ENCODE measurements at regions not wholly inside any gene's neighbourhood (a gene's known extent, or its start where the extent isn't known, plus 50 kb on each side); places are given as distances from the start of the nearest gene placed in this dataset.

GRCh38 chr11:114826910-114827442, 148.6 kb downstream of the NXPE2 start:
- H3K9me2 ChIP-seq (ENCODE audit: insufficient read depth), result no peaks in the 10 kb centered on the region
- DNase-seq (ENCODE audit: low read depth, low spot score), result no peak
- RAD21 ChIA-PET (ENCODE audit: low non-redundant PET in 1 of 2, low total read pairs in 2 of 2, uncharacterized antibody in 2 of 2, unreplicated experiment in 2 of 2), result no interaction called here
- H3K4me2 ChIP-seq (ENCODE audit: low read length), result no peak overlapping the region
- intact Hi-C loops (cut with micrococcal nuclease), result no loop called here
- no peak overlapping the region for H3K27ac ChIP-seq (ENCODE audit: low read depth, low read length)
- ATAC-seq, result no peak
- POLR2A ChIA-PET, result no interaction called here
- no peaks in the 10 kb centered on the region for H3K4me1 ChIP-seq (ENCODE audit: control insufficient read depth in 1 of 2, insufficient read depth in 2 of 2, low read length in 2 of 2)
- TF ChIP-seq CEBPB (IDR thresholded peaks at IDR 0.05; ENCODE audit: low read depth), result no peak
- no peak for TF ChIP-seq SP1 (IDR thresholded peaks at IDR 0.05; ENCODE audit: low read depth)
- TF ChIP-seq ZBTB33 (IDR thresholded peaks at IDR 0.05; ENCODE audit: extremely low read depth, insufficient replicate concordance, low read length), result no peak
- no peak for TF ChIP-seq EZH2phosphoT487 (IDR thresholded peaks at IDR 0.05; ENCODE audit: borderline replicate concordance)
- no peak for TF ChIP-seq POLR2A (IDR thresholded peaks at IDR 0.05; ENCODE audit: borderline replicate concordance, extremely low read depth, insufficient read depth, insufficient read length)
- TF ChIP-seq ZNF274 (IDR thresholded peaks at IDR 0.05; ENCODE audit: low read depth, low read length), result no peak
- no peak for TF ChIP-seq ZFX (IDR thresholded peaks at IDR 0.05)
- TF ChIP-seq REST (IDR thresholded peaks at IDR 0.05; ENCODE audit: low read depth), result no peak
- TF ChIP-seq SIN3A (IDR thresholded peaks at IDR 0.05; ENCODE audit: low read depth), result no peak
- no peak for TF ChIP-seq JUND (IDR thresholded peaks at IDR 0.05)
- TF ChIP-seq RAD21 (IDR thresholded peaks at IDR 0.05; ENCODE audit: low read depth), result no peak
- no peak for TF ChIP-seq CBX3 (IDR thresholded peaks at IDR 0.05; ENCODE audit: low read depth)
- no peak for TF ChIP-seq EGR1 (IDR thresholded peaks at IDR 0.05; ENCODE audit: low read depth)
- no peak for TF ChIP-seq CTCF (IDR thresholded peaks at IDR 0.05 in 2 of 3, conservative IDR thresholded peaks at IDR 0.05 in 1 of 3; ENCODE audit: borderline replicate concordance in 1 of 3, insufficient read depth in 1 of 3, low read depth in 2 of 3, low read length in 2 of 3)
- no peak for TF ChIP-seq SRF (IDR thresholded peaks at IDR 0.05; ENCODE audit: low read depth)
- no peak for TF ChIP-seq POLR2AphosphoS5 (IDR thresholded peaks at IDR 0.05; ENCODE audit: low read depth, low read length)
- no peak for TF ChIP-seq YY1 (IDR thresholded peaks at IDR 0.05; ENCODE audit: extremely low read depth, insufficient replicate concordance, low read depth, low read length)
- TF ChIP-seq ATF3 (IDR thresholded peaks at IDR 0.05), result no peak
- no peak for TF ChIP-seq MAX (IDR thresholded peaks at IDR 0.05)
- no peak overlapping the region for H3K9ac ChIP-seq (ENCODE audit: low read length)
- H3K36me3 ChIP-seq (ENCODE audit: control insufficient read depth in 1 of 2, insufficient read depth in 2 of 2, low read length in 2 of 2), result no peaks in the 10 kb centered on the region
- CTCF ChIA-PET, result no interaction called here
- no peak overlapping the region for H2AFZ ChIP-seq (ENCODE audit: low read depth, low read length, poor library complexity, severe bottlenecking)
- H3K4me3 ChIP-seq (replicated peaks in 1 of 2; ENCODE audit: low read depth in 1 of 2, low read length in 2 of 2), result no peak overlapping the region
- H3K27me3 ChIP-seq (ENCODE audit: insufficient read depth, low read length), result no peaks in the 10 kb centered on the region
- no peaks in the 10 kb centered on the region; a peak in 2 of 4 replicates for H3K9me3 ChIP-seq (ENCODE audit: control insufficient read depth in 1 of 2, insufficient read depth in 1 of 2, low read depth in 1 of 2, low read length in 2 of 2)
- no TSS peak for BruUV-seq (replicated peaks)
- H3K79me2 ChIP-seq (ENCODE audit: insufficient read depth, low read length), result no peaks in the 10 kb centered on the region
- no peaks in the 10 kb centered on the region for H4K20me1 ChIP-seq (ENCODE audit: insufficient read depth)

Data from HCT116 (cell line).